CD14-positive monocyte (primary cell): ENCODE measurements at regions not wholly inside any gene's neighbourhood (a gene's known extent, or its start where the extent isn't known, plus 50 kb on each side); places are given as distances from the start of the nearest gene placed in this dataset.

ENCODE experiments used
- DNase-seq, 3 donors: peaks; one replicate each; pipeline ENCODE4 v3.0.0-alpha.2; 2011 to 2022
- H2AFZ ChIP-seq: 2 replicates; pipeline ENCODE4 v1.6.0; 2012; ENCODE audit warnings: mild to moderate bottlenecking, low read depth, low read length, inconsistent platforms; ENCODE audit not compliant: insufficient read depth, poor library complexity, severe bottlenecking
- H3K27ac ChIP-seq, 2 donors: 1 replicate in 1 of 2; 2 replicates in 1 of 2; pipeline ENCODE4 v1.5.1; 2012 to 2013; ENCODE audit warnings: low read length in 2 of 2, control low read depth in 1 of 2, inconsistent platforms in 1 of 2, low read depth in 1 of 2, mild to moderate bottlenecking in 1 of 2
- H3K27me3 ChIP-seq, 2 donors: one replicate each; pipeline versions ENCODE4 v1.6.0 to v1.6.1; 2011 to 2013; ENCODE audit warnings: low read length in 2 of 2; ENCODE audit not compliant: control insufficient read depth in 2 of 2, insufficient read depth in 2 of 2
- H3K36me3 ChIP-seq, 2 donors: replicated peaks in 1 of 2; 1 replicate in 1 of 2; 2 replicates in 1 of 2; pipeline versions ENCODE4 v1.5.1 to v1.6.1; 2012 to 2013; ENCODE audit warnings: low read length in 2 of 2, control low read depth in 1 of 2, inconsistent platforms in 1 of 2, mild to moderate bottlenecking in 1 of 2; ENCODE audit not compliant: insufficient read depth in 2 of 2, control insufficient read depth in 1 of 2
- H3K4me1 ChIP-seq, 2 donors: 1 replicate in 1 of 2; 2 replicates in 1 of 2; pipeline versions ENCODE4 v1.5.1 to v1.6.1; 2012 to 2013; ENCODE audit warnings: low read length in 2 of 2, control low read depth in 1 of 2, inconsistent platforms in 1 of 2, mild to moderate bottlenecking in 1 of 2, moderate library complexity in 1 of 2; ENCODE audit not compliant: insufficient read depth in 2 of 2, control insufficient read depth in 1 of 2
- H3K4me2 ChIP-seq: replicated peaks from 2 replicates; pipeline ENCODE3; 2012; ENCODE audit warnings: low read length, moderate library complexity, mild to moderate bottlenecking; ENCODE audit not compliant: poor library complexity, severe bottlenecking; ENCODE audit errors: extremely low read depth
- H3K4me3 ChIP-seq, 3 experiments: fragments of 200-600 bp in 1 of 3; sonication (generic) in 1 of 3; replicated peaks in 1 of 3; 1 replicate in 2 of 3; 2 replicates in 1 of 3; pipeline ENCODE4 v1.5.1; 2011 to 2013; ENCODE audit warnings: low read length in 3 of 3, mild to moderate bottlenecking in 3 of 3, control low read depth in 2 of 3, low read depth in 2 of 3, inconsistent platforms in 1 of 3, moderate library complexity in 1 of 3
- H3K79me2 ChIP-seq: 2 replicates; pipeline ENCODE4 v1.6.0; 2012; ENCODE audit warnings: mild to moderate bottlenecking, control low read depth, inconsistent platforms, low read length, moderate library complexity; ENCODE audit not compliant: insufficient read depth
- H3K9ac ChIP-seq: 2 replicates; pipeline ENCODE4 v1.6.0; 2017; ENCODE audit warnings: low read length, mild to moderate bottlenecking; ENCODE audit not compliant: insufficient read depth, poor library complexity, severe bottlenecking
- H3K9me3 ChIP-seq, 2 donors: replicated peaks in 1 of 2; 1 replicate in 1 of 2; 2 replicates in 1 of 2; pipeline versions ENCODE4 v1.5.1 to v1.6.1; 2012 to 2013; ENCODE audit warnings: low read length in 2 of 2, control low read depth in 1 of 2; ENCODE audit not compliant: control insufficient read depth in 1 of 2, insufficient read depth in 1 of 2
- H4K20me1 ChIP-seq: 2 replicates; pipeline ENCODE4 v1.6.0; 2012; ENCODE audit warnings: mild to moderate bottlenecking, low read length, control low read depth, moderate library complexity; ENCODE audit not compliant: insufficient read depth
- H3K27ac Mint-ChIP-seq, 7 donors: one replicate each; pipeline ENCODE4 v1.8.0; 2020; ENCODE audit warnings: mild to moderate bottlenecking in 7 of 7, mixed read lengths in 7 of 7, moderate library complexity in 6 of 7, inconsistent platforms in 2 of 7
- H3K27me3 Mint-ChIP-seq, 3 donors: one replicate each; pipeline ENCODE4 v1.8.0; 2021 to 2022; ENCODE audit warnings: low read depth in 3 of 3, mild to moderate bottlenecking in 3 of 3, mixed read lengths in 3 of 3, moderate library complexity in 3 of 3, inconsistent platforms in 1 of 3
- H3K36me3 Mint-ChIP-seq, 2 donors: one replicate each; pipeline ENCODE4 v1.8.0; 2020; ENCODE audit warnings: mixed read lengths in 2 of 2, inconsistent platforms in 1 of 2, mild to moderate bottlenecking in 1 of 2
- H3K4me1 Mint-ChIP-seq: one replicate; pipeline ENCODE4 v1.8.0; 2020; ENCODE audit warnings: mild to moderate bottlenecking, mixed read lengths
- H3K4me3 Mint-ChIP-seq, 2 donors: one replicate each; pipeline ENCODE4 v1.8.0; 2020; ENCODE audit warnings: mild to moderate bottlenecking in 2 of 2, mixed read lengths in 2 of 2, moderate library complexity in 1 of 2
- H3K9me3 Mint-ChIP-seq, 7 donors: one replicate each; pipeline ENCODE4 v1.8.0; 2020 to 2022; ENCODE audit warnings: mixed read lengths in 7 of 7, mild to moderate bottlenecking in 6 of 7, moderate library complexity in 6 of 7, inconsistent platforms in 2 of 7
- CTCF ChIP-seq: fragments of 200-600 bp; IDR thresholded peaks from one replicate; pipeline ENCODE4 v1.8.0; 2022; ENCODE audit warnings: antibody characterized with exemption, mild to moderate bottlenecking
- WGBS: methylation state at CpG from one replicate; pipeline ENCODE4 v1.1.5; 2013; ENCODE audit warnings: missing lambda C conversion rate; ENCODE audit not compliant: insufficient coverage; 5-methylcytosine and 5-hydroxymethylcytosine counted together
- intact Hi-C, 2 donors: fragments of 100-400 bp; cut with micrococcal nuclease; formaldehyde crosslinking; loops; one replicate each; pipeline versions ENCODE4 v1.15.0 to v1.15.1; 2023

DNA sequence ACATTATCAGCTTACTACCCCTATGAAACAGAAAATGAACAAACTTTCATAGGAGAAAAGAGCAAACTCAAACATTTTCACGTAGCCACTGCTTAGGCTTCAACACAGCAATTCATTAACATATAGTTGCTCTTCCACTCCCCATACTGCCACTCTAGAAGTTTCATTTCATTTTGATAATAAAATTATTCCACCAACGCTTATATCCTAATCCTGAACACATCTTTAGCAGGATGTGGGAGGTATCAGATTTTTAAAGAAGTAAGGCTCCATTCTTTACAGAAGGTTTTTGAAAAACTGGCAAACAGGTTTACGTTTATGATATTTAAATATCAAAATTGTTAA lies 77.5 kb upstream of the ANK3 start:
- H3K4me3 ChIP-seq, result no peak overlapping the region
- Mint-ChIP-seq H3K4me3 (no peak overlapping the region), H3K27ac (no peak overlapping the region), H3K36me3 (no peaks in the 10 kb centered on the region), H3K4me1 (peaks cover 2% of the 10 kb centered on the region), H3K27me3 (no peaks in the 10 kb centered on the region), H3K9me3 (no peaks in the 10 kb centered on the region)
- H3K27ac ChIP-seq, result no peak overlapping the region
- H4K20me1 ChIP-seq, result no peaks in the 10 kb centered on the region
- no peak for DNase-seq
- H3K9ac ChIP-seq, result no peak overlapping the region
- intact Hi-C loops, result no loop called here
- no peak overlapping the region for H3K4me2 ChIP-seq
- no peaks in the 10 kb centered on the region for H3K27me3 ChIP-seq
- H3K4me1 ChIP-seq, result peaks cover 0 to 3% of the 10 kb centered on the region in 2 donors
- H2AFZ ChIP-seq, result no peak overlapping the region
- H3K79me2 ChIP-seq, result no peaks in the 10 kb centered on the region
- H3K36me3 ChIP-seq, result no peaks in the 10 kb centered on the region
- no peak for TF ChIP-seq CTCF
- no CpG with 5 or more reads among the region's 3 CpGs for WGBS
- no peaks in the 10 kb centered on the region for H3K9me3 ChIP-seq

GRCh38 chr10:60466267-60467201 lies 76.9 kb upstream of the ANK3 start:
- Mint-ChIP-seq H3K36me3 (no peaks in the 10 kb centered on the region), H3K27ac (no peak overlapping the region), H3K27me3 (no peaks in the 10 kb centered on the region), H3K4me3 (no peak overlapping the region), H3K4me1 (peaks cover 7% of the 10 kb centered on the region), H3K9me3 (no peaks in the 10 kb centered on the region)
- H3K9me3 ChIP-seq, result no peaks in the 10 kb centered on the region
- TF ChIP-seq CTCF, result no peak
- no peaks in the 10 kb centered on the region for H4K20me1 ChIP-seq
- no peak overlapping the region for H3K4me3 ChIP-seq
- H3K4me2 ChIP-seq, result no peak overlapping the region
- no peak for DNase-seq
- intact Hi-C loops, result no loop called here
- H3K4me1 ChIP-seq, result peaks cover 4 to 7% of the 10 kb centered on the region in 2 donors
- no peak overlapping the region for H3K9ac ChIP-seq
- no peak overlapping the region for H3K27ac ChIP-seq
- no peaks in the 10 kb centered on the region for H3K79me2 ChIP-seq
- H3K36me3 ChIP-seq, result no peaks in the 10 kb centered on the region
- H2AFZ ChIP-seq, result no peak overlapping the region
- H3K27me3 ChIP-seq, result no peaks in the 10 kb centered on the region
- WGBS, result no CpG with 5 or more reads among the region's 4 CpGs
